Adrenal gland (tissue), 9 donors: ENCODE measurements at regions not wholly inside any gene's neighbourhood (a gene's known extent, or its start where the extent isn't known, plus 50 kb on each side); places are given as distances from the start of the nearest gene placed in this dataset.

Experiments
- DNase-seq, 7 donors: peaks; one replicate each; pipeline ENCODE4 v3.0.0-alpha.2; 2019 to 2020
- H3K27ac ChIP-seq, 5 donors: fragments of 200-600 bp; sonication (generic) in 4 of 5; 1 replicate in 3 of 5; 2 replicates in 2 of 5; pipeline versions ENCODE4 v1.5.1 to v1.8.0; 2016 to 2020; ENCODE audit warnings: mild to moderate bottlenecking in 1 of 5
- H3K27me3 ChIP-seq: fragments of 200-600 bp; 2 replicates; pipeline ENCODE4 v1.8.0; 2021
- H3K36me3 ChIP-seq, 2 donors: fragments of 200-600 bp; replicated peaks in 1 of 2; 1 replicate in 1 of 2; 2 replicates in 1 of 2; pipeline versions ENCODE4 v1.5.1 to v1.8.0; 2018 to 2022
- H3K4me1 ChIP-seq, 2 donors: fragments of 200-600 bp; replicated peaks in 1 of 2; 1 replicate in 1 of 2; 2 replicates in 1 of 2; pipeline versions ENCODE4 v1.5.1 to v1.8.0; 2018 to 2021
- H3K4me3 ChIP-seq, 4 donors: fragments of 200-600 bp; sonication (generic) in 3 of 4; one replicate each; pipeline ENCODE4 v1.5.1; 2016 to 2018
- H3K9me3 ChIP-seq, 3 donors: fragments of 200-600 bp; sonication (generic) in 1 of 3; replicated peaks in 1 of 3; 1 replicate in 2 of 3; 2 replicates in 1 of 3; pipeline versions ENCODE4 v1.5.1 to v1.8.0; 2016 to 2021
- CTCF ChIP-seq, 6 experiments: fragments of 450-650 bp in 4 of 6; fragments of 200-600 bp in 2 of 6; sonication (generic) in 1 of 6; IDR thresholded peaks; 1 replicate in 5 of 6; 2 replicates in 1 of 6; pipeline versions ENCODE4 v1.5.1 to v1.8.0; 2016 to 2021; ENCODE audit warnings: antibody characterized with exemption in 6 of 6, mild to moderate bottlenecking in 2 of 6, moderate library complexity in 1 of 6
- POLR2A ChIP-seq, 2 donors: fragments of 450-650 bp; IDR thresholded peaks; one replicate each; pipeline ENCODE4 v1.6.1; 2017; ENCODE audit warnings: antibody characterized with exemption in 2 of 2, mild to moderate bottlenecking in 2 of 2, moderate library complexity in 1 of 2
- WGBS, 4 donors: extraction: QIAGEN DNeasy Blood & Tissue Kit in 2 of 4; methylation state at CpG; one replicate each; pipeline versions ENCODE4 v1.1.5 to v1.1.7; 2013 to 2017; 5-methylcytosine and 5-hydroxymethylcytosine counted together
- intact Hi-C, 2 donors: fragments of 100-400 bp; cut with DNase I; formaldehyde crosslinking; loops; one replicate each; pipeline versions ENCODE4 v1.14.1 to v1.15.0; 2022 to 2023
- donor health status: healthy with polysubstance abuse.
- donor health status: Bipolar disorder and iron deficiency.
- donor health status: DM: yes; HTN: yes; CAD: no.
- donor health status: DM: no; HTN: no; CAD: no.
- donor health status: DM: no; HTN: no; CAD: no.

- WGBS, 4 donors, result 83 to 96% (median 92%) methylated on average over 2 of the region's 2 CpGs
- intact Hi-C loops, result no loop called here
- DNase-seq, result no peak
- Histone ChIP-seq H3K9me3 (no peaks in the 10 kb centered on the region), H3K4me1 (no peaks in the 10 kb centered on the region), H3K27me3 (no peaks in the 10 kb centered on the region), H3K27ac (no peak overlapping the region), H3K4me3 (no peak overlapping the region), H3K36me3 (no peaks in the 10 kb centered on the region)
- TF ChIP-seq CTCF (IDR thresholded peaks at IDR 0.05) (no peak), POLR2A (IDR thresholded peaks at IDR 0.05) (no peak)
Observed at GRCh38 chr2:13067508-13067907, 350.8 kb downstream of the TRIB2 start.

GRCh38 chr2:13089971-13090370, 373.2 kb downstream of the TRIB2 start:
- no peak overlapping the region for H3K4me3 ChIP-seq
- H3K4me1 ChIP-seq, result no peaks in the 10 kb centered on the region
- DNase-seq, result no peak
- no peaks in the 10 kb centered on the region for H3K9me3 ChIP-seq
- H3K36me3 ChIP-seq, result no peaks in the 10 kb centered on the region
- intact Hi-C loops, result no loop called here
- no peaks in the 10 kb centered on the region for H3K27me3 ChIP-seq
- no peak for TF ChIP-seq POLR2A (IDR thresholded peaks at IDR 0.05)
- no peak for TF ChIP-seq CTCF (IDR thresholded peaks at IDR 0.05)
- H3K27ac ChIP-seq, result no peak overlapping the region

GRCh38 chr2:13091455-13091854, 374.7 kb downstream of the TRIB2 start:
- no peak for DNase-seq
- TF ChIP-seq CTCF (IDR thresholded peaks at IDR 0.05) (no peak), POLR2A (IDR thresholded peaks at IDR 0.05) (no peak)
- H3K27me3 ChIP-seq, result no peaks in the 10 kb centered on the region
- no peaks in the 10 kb centered on the region for H3K36me3 ChIP-seq
- no peak overlapping the region for H3K27ac ChIP-seq
- no peaks in the 10 kb centered on the region for H3K9me3 ChIP-seq
- intact Hi-C loops, result no loop called here
- 41 to 52% (median 45%) methylated on average over 1 of the region's 1 CpG for WGBS, 4 donors
- no peak overlapping the region for H3K4me3 ChIP-seq
- no peaks in the 10 kb centered on the region for H3K4me1 ChIP-seq

- WGBS, 4 donors, result 50 to 65% (median 58%) methylated on average over 2 of the region's 2 CpGs
- no peak for TF ChIP-seq CTCF (IDR thresholded peaks at IDR 0.05)
- no peak for TF ChIP-seq POLR2A (IDR thresholded peaks at IDR 0.05)
Observed at GRCh38 chr2:13091861-13092378, 375.2 kb downstream of the TRIB2 start.

More at GRCh38 chr2:13091861-13092378, 375.2 kb downstream of the TRIB2 start:
- intact Hi-C loops, result no loop called here
- no peak overlapping the region for H3K4me3 ChIP-seq
- no peaks in the 10 kb centered on the region for H3K36me3 ChIP-seq
- no peak for DNase-seq
- no peak overlapping the region for H3K27ac ChIP-seq
- H3K27me3 ChIP-seq, result no peaks in the 10 kb centered on the region
- no peaks in the 10 kb centered on the region for H3K4me1 ChIP-seq
- no peaks in the 10 kb centered on the region for H3K9me3 ChIP-seq
